Heart left ventricle (tissue), 13 donors: ENCODE measurements at regions not wholly inside any gene's neighbourhood (a gene's known extent, or its start where the extent isn't known, plus 50 kb on each side); places are given as distances from the start of the nearest gene placed in this dataset.

Experiments used
- POLR2A ChIP-seq, 2 donors: fragments of 450-650 bp; IDR thresholded peaks; one replicate each; pipeline ENCODE4 v1.6.1; 2017; ENCODE audit warnings: antibody characterized with exemption in 2 of 2, mild to moderate bottlenecking in 2 of 2, moderate library complexity in 2 of 2
- TF ChIP-seq, protein P1 (sequence below), 12 donors: fragments of 200-600 bp; sonication (generic) in 4 of 12; IDR thresholded peaks; one replicate each; pipeline versions ENCODE4 v1.5.0 to v1.8.0; 2018 to 2022; ENCODE audit warnings: antibody characterized with exemption in 12 of 12, mild to moderate bottlenecking in 5 of 12
- donor health status: ischemic (EF 13 %, LVEDD 7.1; RV severe dilation, severe dysfunction).
- donor health status: DM: no; HTN: yes; CAD: no.
- donor health status: DM: no; HTN: no; CAD: no.
- donor health status: ischemic (EF 25% LVEDD 6.9; RV normal size, moderate dysfunction).
- donor health status: ischemic (EF 25% LVEDD 5.7; RV mildly dilated, moderate dysfunction).
- donor health status: ischemic (EF 35%, LVEDD 5.7; RV mildly dilated, moderate dysfunction).
- donor health status: nonischemic (EF 11% LVEDD 7.7; RV severe dilation, severe dysfunction).
- donor health status: DM: yes; HTN: yes; CAD: no.
- donor health status: PGD.
- donor health status: ischemic (EF 29% LVEDD 5.4; RV normal size, mild dysfunction).
- donor health status: nonischemic (EF 23%, LVEDD 6.1; RV moderate dilation, normal function).

DNA sequence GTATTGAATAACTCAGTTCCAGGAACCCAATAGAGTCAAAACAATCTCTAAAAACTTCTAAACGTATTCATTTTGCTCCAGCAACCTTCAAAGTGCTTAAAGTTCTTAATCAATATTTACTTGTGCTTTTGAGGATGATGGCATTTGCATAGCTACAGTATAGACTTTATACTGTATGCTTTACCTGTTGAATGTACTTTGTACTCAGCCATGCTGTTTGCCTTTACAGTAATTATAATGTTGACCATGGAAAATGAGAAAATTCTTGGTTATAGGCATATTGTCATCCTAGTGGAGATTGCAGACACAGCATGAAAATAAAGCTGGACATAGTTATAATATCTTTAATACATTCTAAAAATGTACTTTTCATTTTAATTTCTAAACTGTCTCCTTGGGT lies 762.7 kb upstream of the PHF14 start:
- TF ChIP-seq, protein P1, sequence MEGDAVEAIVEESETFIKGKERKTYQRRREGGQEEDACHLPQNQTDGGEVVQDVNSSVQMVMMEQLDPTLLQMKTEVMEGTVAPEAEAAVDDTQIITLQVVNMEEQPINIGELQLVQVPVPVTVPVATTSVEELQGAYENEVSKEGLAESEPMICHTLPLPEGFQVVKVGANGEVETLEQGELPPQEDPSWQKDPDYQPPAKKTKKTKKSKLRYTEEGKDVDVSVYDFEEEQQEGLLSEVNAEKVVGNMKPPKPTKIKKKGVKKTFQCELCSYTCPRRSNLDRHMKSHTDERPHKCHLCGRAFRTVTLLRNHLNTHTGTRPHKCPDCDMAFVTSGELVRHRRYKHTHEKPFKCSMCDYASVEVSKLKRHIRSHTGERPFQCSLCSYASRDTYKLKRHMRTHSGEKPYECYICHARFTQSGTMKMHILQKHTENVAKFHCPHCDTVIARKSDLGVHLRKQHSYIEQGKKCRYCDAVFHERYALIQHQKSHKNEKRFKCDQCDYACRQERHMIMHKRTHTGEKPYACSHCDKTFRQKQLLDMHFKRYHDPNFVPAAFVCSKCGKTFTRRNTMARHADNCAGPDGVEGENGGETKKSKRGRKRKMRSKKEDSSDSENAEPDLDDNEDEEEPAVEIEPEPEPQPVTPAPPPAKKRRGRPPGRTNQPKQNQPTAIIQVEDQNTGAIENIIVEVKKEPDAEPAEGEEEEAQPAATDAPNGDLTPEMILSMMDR (IDR thresholded peaks at IDR 0.05): no peak
- TF ChIP-seq POLR2A (IDR thresholded peaks at IDR 0.05): no peak
